ENCODE measurements at regions not wholly inside any gene's neighbourhood (a gene's known extent, or its start where the extent isn't known, plus 50 kb on each side); places are given as distances from the start of the nearest gene placed in this dataset.

- DNase-seq (ENCODE audit: low read depth in 2 of 2): no peak
Measured at GRCh38 chr20:59431014-59431413, 130.6 kb downstream of the EDN3 start.

GRCh38 chr20:59434960-59435359 is 134.5 kb downstream of the EDN3 start:
- DNase-seq (ENCODE audit: low read depth in 2 of 2): no peak

GRCh38 chr20:59435518-59435917 is 135.1 kb downstream of the EDN3 start:
- no peak for DNase-seq (ENCODE audit: low read depth in 2 of 2)

- peak in 1 of 2 donors; percentile 11 for DNase-seq (ENCODE audit: low read depth in 2 of 2)
Measured at GRCh38 chr20:59437601-59438031, 137.2 kb downstream of the EDN3 start.

GRCh38 chr20:59438201-59438600 is 137.8 kb downstream of the EDN3 start:
- no peak for DNase-seq (ENCODE audit: low read depth in 2 of 2)

GRCh38 chr20:59439243-59439642 is 138.8 kb downstream of the EDN3 start:
- DNase-seq (ENCODE audit: low read depth in 2 of 2): no peak

GRCh38 chr20:59441306-59441705 is 140.9 kb downstream of the EDN3 start:
- DNase-seq (ENCODE audit: low read depth in 2 of 2): no peak

- DNase-seq (ENCODE audit: low read depth in 2 of 2): no peak
Measured at GRCh38 chr20:59441860-59442810, 141.7 kb downstream of the EDN3 start.

- DNase-seq (ENCODE audit: low read depth in 2 of 2): no peak
Measured at GRCh38 chr20:59443550-59443949, 143.1 kb downstream of the EDN3 start.

- DNase-seq (ENCODE audit: low read depth in 2 of 2): no peak
Measured at GRCh38 chr20:59446376-59446775, 146.0 kb downstream of the EDN3 start.

GRCh38 chr20:59448196-59448595 is 147.8 kb downstream of the EDN3 start:
- DNase-seq (ENCODE audit: low read depth in 2 of 2): no peak

- no peak for DNase-seq (ENCODE audit: low read depth in 2 of 2)
Measured at GRCh38 chr20:59448851-59449444, 148.5 kb downstream of the EDN3 start.

- no peak for DNase-seq (ENCODE audit: low read depth in 2 of 2)
Measured at GRCh38 chr20:59451066-59451630, 150.7 kb downstream of the EDN3 start.

GRCh38 chr20:59451641-59452040 is 151.2 kb downstream of the EDN3 start:
- DNase-seq (ENCODE audit: low read depth in 2 of 2): no peak

- DNase-seq (ENCODE audit: low read depth in 2 of 2): no peak
Measured at GRCh38 chr20:59452856-59453255, 151.5 kb upstream of the PHACTR3 start.

GRCh38 chr20:59453759-59454560 is 150.4 kb upstream of the PHACTR3 start:
- DNase-seq (ENCODE audit: low read depth in 2 of 2): no peak

- peak; percentile 21 to 45 for DNase-seq (ENCODE audit: low read depth in 2 of 2)
Measured at GRCh38 chr20:59455402-59456341, 148.7 kb upstream of the PHACTR3 start.

GRCh38 chr20:59456342-59457279 is 147.7 kb upstream of the PHACTR3 start:
- DNase-seq (ENCODE audit: low read depth in 2 of 2): no peak

- no peak for DNase-seq (ENCODE audit: low read depth in 2 of 2)
Measured at GRCh38 chr20:59458645-59459044, 145.7 kb upstream of the PHACTR3 start.
